ENCODE measurements at regions not wholly inside any gene's neighbourhood (a gene's known extent, or its start where the extent isn't known, plus 50 kb on each side); places are given as distances from the start of the nearest gene placed in this dataset.
"Not testable (repeated sequence)": the region's sequence is repeated elsewhere in the genome, so short reads cannot be mapped to it uniquely, and the experiment has no call there.

DNA sequence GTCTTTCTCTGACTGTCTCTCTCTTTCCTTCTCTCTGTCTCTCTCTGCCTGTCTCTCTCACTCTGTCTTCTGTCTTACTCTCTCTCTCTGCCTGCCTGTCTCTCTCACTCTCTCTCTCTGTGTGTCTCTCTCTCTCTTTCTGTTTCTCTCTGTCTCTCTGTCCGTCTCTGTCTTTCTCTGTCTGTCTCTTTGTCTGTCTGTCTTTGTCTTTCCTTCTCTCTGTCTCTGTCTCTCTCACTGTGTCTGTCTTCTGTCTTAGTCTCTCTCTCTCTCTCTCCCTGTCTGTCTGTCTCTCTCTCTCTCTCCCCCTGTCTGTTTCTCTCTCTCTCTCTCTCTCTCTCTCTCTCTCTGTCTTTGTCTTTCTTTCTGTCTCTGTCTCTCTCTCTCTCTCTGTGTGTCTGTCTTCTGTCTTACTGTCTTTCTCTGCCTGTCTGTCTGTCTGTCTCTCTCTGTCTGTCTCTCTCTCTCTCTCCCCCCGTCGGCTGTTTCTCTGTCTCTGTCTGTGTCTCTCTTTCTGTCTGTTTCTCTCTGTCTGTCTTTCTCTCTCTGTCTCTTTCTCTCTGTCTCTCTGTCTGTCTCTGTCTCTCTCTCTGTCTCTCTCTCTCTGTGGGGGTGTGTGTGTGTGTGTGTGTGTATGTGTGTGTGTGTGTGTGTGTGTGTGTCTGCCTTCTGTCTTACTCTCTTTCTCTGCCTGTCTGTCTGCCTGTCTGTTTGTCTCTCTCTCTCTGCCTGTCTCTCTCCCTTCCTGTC is 2056.8 kb upstream of the TPTE start:
- DNase-seq, result not testable (repeated sequence)

GRCh38 chr21:8466642-8467041 is 2054.7 kb upstream of the TPTE start:
- DNase-seq, result not testable (repeated sequence)
